Inflammatory macrophage (primary cell): ENCODE measurements at regions not wholly inside any gene's neighbourhood (a gene's known extent, or its start where the extent isn't known, plus 50 kb on each side); places are given as distances from the start of the nearest gene placed in this dataset.
"Not testable (repeated sequence)": the region's sequence is repeated elsewhere in the genome, so short reads cannot be mapped to it uniquely, and the experiment has no call there.

Experiments
- DNase-seq, 2 donors: peaks; one replicate each; pipeline ENCODE4 v3.0.0-alpha.2; 2020 to 2022

GRCh38 chr5:72692651-72693442 lies 123.6 kb upstream of the TNPO1 start:
- DNase-seq, result no peak

GRCh38 chr5:72692231-72692637 lies 124.2 kb upstream of the TNPO1 start:
- DNase-seq, result no peak

- DNase-seq, result no peak
These were observed 124.7 kb upstream of the TNPO1 start for GRCh38 chr5:72691751-72692150.

- DNase-seq, result no peak
These were observed 127.5 kb upstream of the TNPO1 start for GRCh38 chr5:72688916-72689315.

- no peak for DNase-seq
These were observed 129.2 kb upstream of the TNPO1 start for GRCh38 chr5:72687288-72687687.

GRCh38 chr5:72682561-72682960 lies 133.9 kb upstream of the TNPO1 start:
- DNase-seq, result no peak

- DNase-seq, result no peak
These were observed 134.7 kb upstream of the TNPO1 start for GRCh38 chr5:72681781-72682180.

GRCh38 chr5:72677447-72677846 lies 139.0 kb upstream of the TNPO1 start:
- DNase-seq, result no peak

GRCh38 chr5:72676831-72677230 lies 139.6 kb upstream of the TNPO1 start:
- DNase-seq, result not testable (repeated sequence)

GRCh38 chr5:72673623-72674022 lies 142.8 kb upstream of the TNPO1 start:
- no peak for DNase-seq

- no peak for DNase-seq
These were observed 143.3 kb upstream of the TNPO1 start for GRCh38 chr5:72673180-72673579.

- no peak for DNase-seq
These were observed 148.8 kb upstream of the TNPO1 start for GRCh38 chr5:72667708-72668107.

GRCh38 chr5:72662936-72663335 lies 153.5 kb upstream of the TNPO1 start:
- DNase-seq, result no peak

- DNase-seq, result no peak
These were observed 154.2 kb upstream of the TNPO1 start for GRCh38 chr5:72662305-72662704.

- DNase-seq, result peak; percentile 4 to 39
These were observed 154.2 kb upstream of the ZNF366 start for GRCh38 chr5:72661405-72661804.

GRCh38 chr5:72659726-72660125 lies 152.5 kb upstream of the ZNF366 start:
- DNase-seq, result no peak

- no peak for DNase-seq
These were observed 151.7 kb upstream of the ZNF366 start for GRCh38 chr5:72658761-72659540.

GRCh38 chr5:72658161-72658560 lies 151.0 kb upstream of the ZNF366 start:
- no peak for DNase-seq

GRCh38 chr5:72656756-72657513 lies 149.7 kb upstream of the ZNF366 start:
- DNase-seq, result no peak

GRCh38 chr5:72656331-72656730 lies 149.1 kb upstream of the ZNF366 start:
- DNase-seq, result no peak

- DNase-seq, result no peak
These were observed 147.0 kb upstream of the ZNF366 start for GRCh38 chr5:72654231-72654630.

GRCh38 chr5:72653586-72653985 lies 146.4 kb upstream of the ZNF366 start:
- DNase-seq, result no peak

GRCh38 chr5:72651779-72652178 lies 144.6 kb upstream of the ZNF366 start:
- no peak for DNase-seq
